Esophagus muscularis mucosa (tissue), 4 donors: ENCODE measurements at regions not wholly inside any gene's neighbourhood (a gene's known extent, or its start where the extent isn't known, plus 50 kb on each side); places are given as distances from the start of the nearest gene placed in this dataset.

Experiments used
- DNase-seq: peaks from one replicate; pipeline ENCODE4 v3.0.0-alpha.2; 2017; ENCODE audit errors: extremely low spot score
- H3K27ac ChIP-seq, 4 donors: fragments of 200-600 bp; sonication (generic); replicated peaks in 1 of 4; 1 replicate in 3 of 4; 2 replicates in 1 of 4; pipeline ENCODE4 v1.5.1; 2016 to 2019; ENCODE audit warnings: mild to moderate bottlenecking in 1 of 4
- H3K27me3 ChIP-seq, 4 donors: fragments of 200-600 bp; sonication (generic); one replicate each; pipeline versions ENCODE4 v1.5.1 to v1.6.0; 2016 to 2019
- H3K36me3 ChIP-seq, 4 donors: fragments of 200-600 bp; sonication (generic); one replicate each; pipeline ENCODE4 v1.5.1; 2016 to 2019
- H3K4me1 ChIP-seq, 4 donors: fragments of 200-600 bp; sonication (generic); one replicate each; pipeline ENCODE4 v1.5.1; 2016 to 2019
- H3K4me3 ChIP-seq, 4 donors: fragments of 200-600 bp; sonication (generic); 1 replicate in 2 of 4; 2 replicates in 2 of 4; pipeline ENCODE4 v1.5.1; 2016 to 2019; ENCODE audit warnings: mild to moderate bottlenecking in 4 of 4, moderate library complexity in 1 of 4
- H3K9me3 ChIP-seq, 4 donors: fragments of 200-600 bp; sonication (generic); 1 replicate in 3 of 4; 2 replicates in 1 of 4; pipeline ENCODE4 v1.5.1; 2016 to 2019
- EP300 ChIP-seq: sonication (generic); formaldehyde crosslinking; IDR thresholded peaks from one replicate; pipeline ENCODE4 v1.6.1; 2017; ENCODE audit warnings: antibody characterized with exemption
- POLR2A ChIP-seq: fragments of 450-650 bp; IDR thresholded peaks from one replicate; pipeline ENCODE4 v1.6.1; 2017; ENCODE audit warnings: antibody characterized with exemption, moderate library complexity, mild to moderate bottlenecking, low read depth
- POLR2AphosphoS5 ChIP-seq, 2 donors: sonication (generic); formaldehyde crosslinking; IDR thresholded peaks; one replicate each; pipeline ENCODE4 v1.6.1; 2017; ENCODE audit warnings: antibody characterized with exemption in 2 of 2
- WGBS: methylation state at CpG from one replicate; pipeline ENCODE4 v1.1.5; 2018; 5-methylcytosine and 5-hydroxymethylcytosine counted together
- intact Hi-C: fragments of 100-400 bp; cut with DNase I; formaldehyde crosslinking; loops from one replicate; pipeline ENCODE4 v1.15.1; 2023
- TF ChIP-seq, protein P1 (sequence below), 3 experiments: fragments of 200-600 bp in 2 of 3; fragments of 450-650 bp in 1 of 3; sonication (generic) in 2 of 3; IDR thresholded peaks; one replicate each; pipeline ENCODE4 v1.5.1; 2017 to 2019; ENCODE audit warnings: antibody characterized with exemption in 3 of 3, mild to moderate bottlenecking in 2 of 3, moderate library complexity in 1 of 3

DNA sequence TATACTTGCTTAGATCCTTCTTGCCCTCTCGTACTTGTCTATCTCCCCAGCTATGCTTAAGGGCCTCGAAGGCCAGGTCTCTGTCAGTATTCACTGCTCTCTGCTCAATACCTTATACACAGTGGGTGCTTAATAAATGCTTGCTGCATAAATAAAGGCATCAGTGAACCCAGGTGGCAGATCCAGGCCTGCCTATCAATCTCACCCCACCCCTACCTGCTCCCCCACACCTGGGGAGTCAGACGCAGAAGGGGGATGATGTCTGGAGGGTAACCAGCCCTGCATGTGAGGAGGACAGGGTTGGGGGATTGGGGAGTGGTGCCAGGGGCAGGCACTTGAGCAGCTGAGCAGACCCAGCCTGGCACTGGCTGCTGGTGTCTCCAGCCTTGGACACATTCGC lies 430.6 kb downstream of the MN1 start:
- no peaks in the 10 kb centered on the region for H3K4me1 ChIP-seq
- no peaks in the 10 kb centered on the region for H3K9me3 ChIP-seq
- H3K4me3 ChIP-seq, result no peak overlapping the region
- no peaks in the 10 kb centered on the region for H3K36me3 ChIP-seq
- no peak overlapping the region for H3K27ac ChIP-seq
- peak; percentile 55 for DNase-seq
- H3K27me3 ChIP-seq, result peaks cover 0 to 5% (median 0%) of the 10 kb centered on the region in 4 donors
- 94% methylated on average over 4 of the region's 4 CpGs for WGBS
- no peak for TF ChIP-seq EP300
- TF ChIP-seq POLR2A, result no peak
- TF ChIP-seq POLR2AphosphoS5 (IDR thresholded peaks at IDR 0.05), result no peak
- TF ChIP-seq, protein P1, sequence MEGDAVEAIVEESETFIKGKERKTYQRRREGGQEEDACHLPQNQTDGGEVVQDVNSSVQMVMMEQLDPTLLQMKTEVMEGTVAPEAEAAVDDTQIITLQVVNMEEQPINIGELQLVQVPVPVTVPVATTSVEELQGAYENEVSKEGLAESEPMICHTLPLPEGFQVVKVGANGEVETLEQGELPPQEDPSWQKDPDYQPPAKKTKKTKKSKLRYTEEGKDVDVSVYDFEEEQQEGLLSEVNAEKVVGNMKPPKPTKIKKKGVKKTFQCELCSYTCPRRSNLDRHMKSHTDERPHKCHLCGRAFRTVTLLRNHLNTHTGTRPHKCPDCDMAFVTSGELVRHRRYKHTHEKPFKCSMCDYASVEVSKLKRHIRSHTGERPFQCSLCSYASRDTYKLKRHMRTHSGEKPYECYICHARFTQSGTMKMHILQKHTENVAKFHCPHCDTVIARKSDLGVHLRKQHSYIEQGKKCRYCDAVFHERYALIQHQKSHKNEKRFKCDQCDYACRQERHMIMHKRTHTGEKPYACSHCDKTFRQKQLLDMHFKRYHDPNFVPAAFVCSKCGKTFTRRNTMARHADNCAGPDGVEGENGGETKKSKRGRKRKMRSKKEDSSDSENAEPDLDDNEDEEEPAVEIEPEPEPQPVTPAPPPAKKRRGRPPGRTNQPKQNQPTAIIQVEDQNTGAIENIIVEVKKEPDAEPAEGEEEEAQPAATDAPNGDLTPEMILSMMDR (IDR thresholded peaks at IDR 0.05), result no peak
- intact Hi-C loops, result no loop called here

DNA sequence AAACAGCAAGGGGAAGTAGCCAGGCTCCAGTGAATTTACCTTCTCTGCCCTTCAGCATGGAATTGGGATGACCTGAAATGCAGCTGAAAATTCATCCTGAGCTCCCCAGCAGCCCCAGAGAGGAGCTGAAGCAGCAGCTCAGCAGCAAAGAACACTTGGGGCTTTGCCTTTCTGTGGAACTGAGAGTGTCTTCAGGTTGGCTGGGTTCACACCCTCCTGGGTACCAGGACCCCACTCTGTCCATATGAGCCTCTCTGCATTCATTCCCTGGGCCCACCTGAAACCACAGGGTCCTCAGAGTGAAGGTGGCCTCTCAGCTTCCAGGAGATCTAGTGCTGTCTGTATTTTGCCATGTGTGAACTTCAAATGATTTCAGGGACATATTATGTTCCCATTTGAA lies 429.2 kb downstream of the MN1 start:
- DNase-seq, result peak; percentile 68
- TF ChIP-seq POLR2AphosphoS5 (IDR thresholded peaks at IDR 0.05) (no peak), EP300 (no peak), POLR2A (no peak)
- TF ChIP-seq, protein P1 (IDR thresholded peaks at IDR 0.05), result no peak
- H3K27me3 ChIP-seq, result peaks cover 0 to 5% (median 0%) of the 10 kb centered on the region in 4 donors
- H3K4me1 ChIP-seq, result no peaks in the 10 kb centered on the region
- no peaks in the 10 kb centered on the region for H3K36me3 ChIP-seq
- H3K9me3 ChIP-seq, result no peaks in the 10 kb centered on the region
- H3K4me3 ChIP-seq, result no peak overlapping the region
- intact Hi-C loops, result no loop called here
- H3K27ac ChIP-seq, result no peak overlapping the region

DNA sequence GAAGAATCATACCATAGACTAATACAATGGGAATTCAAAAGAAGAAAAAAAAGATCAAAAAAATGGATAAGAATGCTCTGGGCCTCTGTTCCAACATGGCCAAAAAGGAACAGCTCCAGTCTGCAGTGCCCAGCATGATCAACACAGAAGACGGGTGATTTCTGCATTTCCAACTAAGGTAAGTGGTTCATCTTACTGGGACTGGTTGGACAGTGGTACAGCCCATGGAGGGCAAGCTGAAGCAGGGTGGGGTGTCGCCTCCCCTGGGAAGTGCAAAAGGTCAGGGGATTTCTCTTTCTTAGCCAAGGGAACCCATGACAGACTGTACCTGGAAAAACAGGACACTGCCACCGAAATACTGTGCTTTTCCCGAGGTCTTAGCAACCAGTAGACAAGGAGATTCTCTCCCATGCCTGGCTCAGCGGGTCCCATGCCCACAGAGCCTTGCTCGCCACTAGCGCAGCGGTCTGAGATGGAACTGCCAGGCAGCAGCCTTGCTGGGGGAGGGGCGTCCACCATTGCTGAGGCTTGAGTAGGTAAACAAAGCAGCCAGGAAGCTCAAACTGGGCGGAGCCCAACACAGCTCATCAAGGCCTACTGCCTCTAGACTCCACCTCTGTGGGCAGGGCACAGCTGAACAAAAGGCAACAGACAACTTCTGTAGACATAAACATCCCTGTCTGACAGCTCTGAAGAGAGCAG lies 428.4 kb downstream of the MN1 start:
- WGBS, result 86% methylated on average over 9 of the region's 10 CpGs
- intact Hi-C loops, result no loop called here
- Histone ChIP-seq H3K27me3 (peaks cover 0 to 5% (median 0%) of the 10 kb centered on the region in 4 donors), H3K4me1 (no peaks in the 10 kb centered on the region), H3K36me3 (no peaks in the 10 kb centered on the region), H3K27ac (no peak overlapping the region), H3K4me3 (no peak overlapping the region), H3K9me3 (no peaks in the 10 kb centered on the region)
- peak; percentile 68 for DNase-seq
- TF ChIP-seq, protein P1 (IDR thresholded peaks at IDR 0.05), result no peak
- TF ChIP-seq EP300 (no peak), POLR2AphosphoS5 (IDR thresholded peaks at IDR 0.05) (no peak), POLR2A (no peak)

- Histone ChIP-seq H3K4me3 (no peak overlapping the region), H3K27ac (no peak overlapping the region), H3K36me3 (no peaks in the 10 kb centered on the region), H3K4me1 (no peaks in the 10 kb centered on the region), H3K27me3 (peaks cover 0 to 5% (median 0%) of the 10 kb centered on the region in 4 donors), H3K9me3 (no peaks in the 10 kb centered on the region)
- no peak for TF ChIP-seq POLR2A
- TF ChIP-seq, protein P1 (IDR thresholded peaks at IDR 0.05), result no peak
- TF ChIP-seq EP300, result no peak
- no peak for TF ChIP-seq POLR2AphosphoS5 (IDR thresholded peaks at IDR 0.05)
- peak; percentile 45 for DNase-seq
- intact Hi-C loops, result no loop called here
- 86% methylated on average over 17 of the region's 17 CpGs for WGBS
Observed at GRCh38 chr22:27377501-27378295, 423.9 kb downstream of the MN1 start.
